PC-9 (cell line): ENCODE measurements at regions not wholly inside any gene's neighbourhood (a gene's known extent, or its start where the extent isn't known, plus 50 kb on each side); places are given as distances from the start of the nearest gene placed in this dataset.

Experiments
- BruUV-seq: library from RNA; stranded (reverse); fragments of 400-500 nt; replicated peaks from 2 replicates; lab custom pipeline; 2021; lab: Mats Ljungman, UMichigan
- CTCF ChIA-PET: fragments of 300-600 bp; sonication (Branson Sonifier 250); formaldehyde crosslinking; loops from one replicate; lab custom pipeline; 2022; ENCODE audit warnings: antibody characterized with exemption; lab: Charles Lee
- POLR2A ChIA-PET: fragments of 300-600 bp; sonication (Branson Sonifier 250); formaldehyde crosslinking; loops from one replicate; lab custom pipeline; 2022; ENCODE audit warnings: antibody characterized with exemption; ENCODE audit not compliant: unreplicated experiment; lab: Charles Lee
- DNase-seq, 2 experiments: peaks; one replicate each; pipeline versions ENCODE4 v3.0.0 to v3.0.0-alpha.2; 2015 to 2022; ENCODE audit warnings: mixed read lengths in 1 of 2
- H2AFZ ChIP-seq: fragments of 200-600 bp; sonication (generic); 2 replicates; pipeline ENCODE4 v1.8.1; 2017; ENCODE audit warnings: antibody characterized with exemption
- H3F3A ChIP-seq: fragments of 200-600 bp; sonication (generic); 2 replicates; pipeline ENCODE4 v1.8.1; 2017; ENCODE audit warnings: antibody characterized with exemption, mild to moderate bottlenecking, low read depth; ENCODE audit not compliant: insufficient read depth
- H3K27ac ChIP-seq: fragments of 200-600 bp; sonication (generic); 2 replicates; pipeline ENCODE4 v1.6.1; 2016; ENCODE audit warnings: mixed run types
- H3K27me3 ChIP-seq: fragments of 200-600 bp; sonication (generic); 2 replicates; pipeline ENCODE4 v1.6.1; 2016; ENCODE audit warnings: low read depth, mixed run types; ENCODE audit not compliant: insufficient read depth
- H3K36me3 ChIP-seq: fragments of 200-600 bp; sonication (generic); 2 replicates; pipeline ENCODE4 v1.6.1; 2016; ENCODE audit warnings: low read depth, mixed run types
- H3K4me1 ChIP-seq: fragments of 200-600 bp; sonication (generic); replicated peaks from 2 replicates; pipeline ENCODE4 v1.6.1; 2016; ENCODE audit warnings: mixed run types; ENCODE audit not compliant: insufficient read depth
- H3K4me2 ChIP-seq: fragments of 200-600 bp; sonication (generic); 2 replicates; pipeline ENCODE4 v1.6.1; 2017; ENCODE audit warnings: mixed run types
- H3K4me3 ChIP-seq: fragments of 200-600 bp; sonication (generic); 2 replicates; pipeline ENCODE4 v1.6.1; 2016; ENCODE audit warnings: mixed run types
- H3K79me2 ChIP-seq: fragments of 200-600 bp; sonication (generic); 2 replicates; pipeline ENCODE4 v1.6.1; 2017; ENCODE audit warnings: low read depth, mixed run types
- H3K9me2 ChIP-seq: fragments of 200-600 bp; sonication (generic); 2 replicates; pipeline ENCODE4 v1.8.1; 2017; ENCODE audit warnings: mild to moderate bottlenecking; ENCODE audit not compliant: insufficient read depth
- H3K9me3 ChIP-seq: fragments of 200-600 bp; sonication (generic); 2 replicates; pipeline ENCODE4 v1.8.1; 2016; ENCODE audit warnings: low read depth; ENCODE audit not compliant: insufficient read depth
- H4K20me1 ChIP-seq: fragments of 200-600 bp; sonication (generic); 2 replicates; pipeline ENCODE4 v1.8.1; 2017; ENCODE audit not compliant: insufficient read depth
- CTCF ChIP-seq: fragments of 200-600 bp; sonication (generic); conservative IDR thresholded peaks from 2 replicates; pipeline ENCODE4 v1.6.1; 2017; ENCODE audit warnings: mixed run types, antibody characterized with exemption, mild to moderate bottlenecking, moderate library complexity
- EZH2 ChIP-seq: fragments of 200-600 bp; sonication (generic); IDR thresholded peaks from 2 replicates; pipeline ENCODE4 v1.8.0; 2017; ENCODE audit warnings: antibody characterized with exemption, low read depth
- intact Hi-C: fragments of 100-400 bp; cut with micrococcal nuclease; formaldehyde crosslinking; loops from one replicate; pipeline ENCODE4 v1.10.0; 2022; ENCODE audit not compliant: unreplicated experiment

- Histone ChIP-seq H3F3A (no peaks in the 10 kb centered on the region), H4K20me1 (no peaks in the 10 kb centered on the region), H3K27ac (no peak overlapping the region), H3K9me2 (no peaks in the 10 kb centered on the region), H3K4me2 (no peak overlapping the region), H3K4me1 (no peaks in the 10 kb centered on the region), H3K79me2 (no peaks in the 10 kb centered on the region), H2AFZ (no peak overlapping the region), H3K9me3 (no peaks in the 10 kb centered on the region), H3K4me3 (no peak overlapping the region), H3K27me3 (no peaks in the 10 kb centered on the region), H3K36me3 (no peaks in the 10 kb centered on the region)
- no TSS peak for BruUV-seq
- TF ChIP-seq CTCF (no peak), EZH2 (no peak)
- intact Hi-C loops: no loop called here
- no peak for DNase-seq
- ChIA-PET POLR2A (no interaction called here), CTCF (no interaction called here)
Measured at GRCh38 chr2:21515903-21516302, 392.1 kb downstream of the TDRD15 start.

GRCh38 chr2:21519412-21519811, 395.6 kb downstream of the TDRD15 start:
- no peaks in the 10 kb centered on the region for H3K9me3 ChIP-seq
- ChIA-PET CTCF (no interaction called here), POLR2A (no interaction called here)
- H3K4me2 ChIP-seq: no peak overlapping the region
- BruUV-seq: no TSS peak
- no peaks in the 10 kb centered on the region for H3K4me1 ChIP-seq
- intact Hi-C loops: no loop called here
- H3K9me2 ChIP-seq: no peaks in the 10 kb centered on the region
- H4K20me1 ChIP-seq: no peaks in the 10 kb centered on the region
- H3K27ac ChIP-seq: no peak overlapping the region
- no peaks in the 10 kb centered on the region for H3F3A ChIP-seq
- DNase-seq: no peak
- TF ChIP-seq CTCF: no peak
- TF ChIP-seq EZH2: no peak
- H3K79me2 ChIP-seq: no peaks in the 10 kb centered on the region
- no peak overlapping the region for H2AFZ ChIP-seq
- H3K36me3 ChIP-seq: no peaks in the 10 kb centered on the region
- no peak overlapping the region for H3K4me3 ChIP-seq
- no peaks in the 10 kb centered on the region for H3K27me3 ChIP-seq

GRCh38 chr2:21519821-21520220, 396.1 kb downstream of the TDRD15 start:
- TF ChIP-seq EZH2 (no peak), CTCF (no peak)
- Histone ChIP-seq H3K27me3 (no peaks in the 10 kb centered on the region), H4K20me1 (no peaks in the 10 kb centered on the region), H3K4me1 (no peaks in the 10 kb centered on the region), H2AFZ (no peak overlapping the region), H3K4me3 (no peak overlapping the region), H3K9me2 (no peaks in the 10 kb centered on the region), H3K79me2 (no peaks in the 10 kb centered on the region), H3K9me3 (no peaks in the 10 kb centered on the region), H3K36me3 (no peaks in the 10 kb centered on the region), H3K27ac (no peak overlapping the region), H3K4me2 (no peak overlapping the region), H3F3A (no peaks in the 10 kb centered on the region)
- ChIA-PET CTCF (no interaction called here), POLR2A (no interaction called here)
- no peak for DNase-seq
- BruUV-seq: no TSS peak
- intact Hi-C loops: no loop called here
